HL-60 (cell line): ENCODE measurements at regions not wholly inside any gene's neighbourhood (a gene's known extent, or its start where the extent isn't known, plus 50 kb on each side); places are given as distances from the start of the nearest gene placed in this dataset.

Source experiments
- DNase-seq, 2 experiments: peaks; one replicate each; pipeline ENCODE4 v3.0.0-alpha.2; 2010 to 2020; ENCODE audit warnings: low read depth in 1 of 2, low spot score in 1 of 2
- H3K27ac ChIP-seq: fragments of 250-450 bp; sonication (Bioruptor Pico); replicated peaks from 2 replicates; pipeline ENCODE4 v1.5.1; 2020; ENCODE audit warnings: mild to moderate bottlenecking, moderate library complexity
- H3K27me3 ChIP-seq: fragments of 250-450 bp; sonication (Bioruptor Pico); 2 replicates; pipeline ENCODE4 v1.5.1; 2021; ENCODE audit warnings: mild to moderate bottlenecking, moderate library complexity; ENCODE audit not compliant: insufficient read depth, poor library complexity, severe bottlenecking
- H3K4me3 ChIP-seq: replicated peaks from 2 replicates; pipeline ENCODE4 v1.5.1; 2011; ENCODE audit warnings: mild to moderate bottlenecking, control low read depth, low read length; ENCODE audit not compliant: insufficient read depth
- CTCF ChIP-seq: IDR thresholded peaks from one replicate; pipeline ENCODE4 v1.5.1; 2011; ENCODE audit warnings: low read length, control low read depth, inconsistent platforms; ENCODE audit not compliant: insufficient read depth
- GABPA ChIP-seq: IDR thresholded peaks from 2 replicates; pipeline ENCODE4 v1.6.1; 2012; ENCODE audit warnings: low read depth
- POLR2AphosphoS5 ChIP-seq: IDR thresholded peaks from 2 replicates; pipeline ENCODE4 v1.6.1; 2012; ENCODE audit warnings: low read depth
- REST ChIP-seq: IDR thresholded peaks from 2 replicates; pipeline ENCODE4 v1.6.1; 2012; ENCODE audit warnings: low read depth; ENCODE audit not compliant: insufficient replicate concordance
- SPI1 ChIP-seq: IDR thresholded peaks from 2 replicates; pipeline ENCODE4 v1.6.1; 2012; ENCODE audit warnings: low read depth, mild to moderate bottlenecking, borderline replicate concordance

GRCh38 chrX:11908371-11908770 is 150.3 kb downstream of the MSL3 start:
- no peaks in the 10 kb centered on the region for H3K27me3 ChIP-seq
- TF ChIP-seq POLR2AphosphoS5 (no peak), SPI1 (no peak), REST (no peak), CTCF (peak; percentile 24)
- H3K27ac ChIP-seq = no peak overlapping the region
- DNase-seq = peak in 1 of 2 experiments; percentile 8
- H3K4me3 ChIP-seq = no peak overlapping the region

- no peak for DNase-seq
- TF ChIP-seq CTCF = no peak
- no peak for TF ChIP-seq REST
- TF ChIP-seq SPI1 = no peak
- TF ChIP-seq GABPA = no peak
- TF ChIP-seq POLR2AphosphoS5 = no peak
- Histone ChIP-seq H3K4me3 (no peak overlapping the region), H3K27me3 (no peaks in the 10 kb centered on the region), H3K27ac (no peak overlapping the region)
Observed at GRCh38 chrX:11913001-11913400, 155.0 kb downstream of the MSL3 start.

- TF ChIP-seq GABPA = no peak
- TF ChIP-seq REST = no peak
- no peak for TF ChIP-seq SPI1
- no peak for TF ChIP-seq CTCF
- TF ChIP-seq POLR2AphosphoS5 = no peak
- Histone ChIP-seq H3K27me3 (no peaks in the 10 kb centered on the region), H3K4me3 (no peak overlapping the region), H3K27ac (no peak overlapping the region)
- no peak for DNase-seq
Observed at GRCh38 chrX:11929476-11929875, 171.4 kb downstream of the MSL3 start.
